Endothelial cell of umbilical vein (primary cell): ENCODE measurements at regions not wholly inside any gene's neighbourhood (a gene's known extent, or its start where the extent isn't known, plus 50 kb on each side); places are given as distances from the start of the nearest gene placed in this dataset.

Experiments
- BruUV-seq: library from RNA; stranded (reverse); fragments of 400-500 nt; replicated peaks from 2 replicates; lab custom pipeline; 2021; lab: Mats Ljungman, UMichigan
- CTCF ChIA-PET: fragments of 300-600, 350-600 bp; sonication (Branson Sonifier 250); formaldehyde crosslinking; loops from one replicate; lab custom pipeline; 2021; ENCODE audit warnings: antibody characterized with exemption, inconsistent platforms; lab: Charles Lee
- POLR2A ChIA-PET: fragments of 300-600, 350-600 bp; sonication (Branson Sonifier 250); formaldehyde crosslinking; loops from one replicate; lab custom pipeline; 2021; ENCODE audit warnings: antibody characterized with exemption, inconsistent platforms; lab: Charles Lee
- DNase-seq: peaks from one replicate; pipeline ENCODE4 v3.0.0-alpha.2; 2011; ENCODE audit warnings: low read depth, low spot score
- FAIRE-seq: peaks from 2 replicates; lab custom pipeline; 2011; peaks lifted over from hg19 to GRCh38; lab: Jason Lieb, UNC
- H2AFZ ChIP-seq: 2 replicates; pipeline ENCODE4 v1.6.0; 2012; ENCODE audit warnings: low read depth, low read length, control low read depth, inconsistent platforms
- H3K27ac ChIP-seq: 2 replicates; pipeline ENCODE4 v1.5.1; 2011; ENCODE audit warnings: low read depth, mild to moderate bottlenecking, control low read depth, low read length, moderate library complexity; ENCODE audit not compliant: insufficient read depth
- H3K27me3 ChIP-seq, 2 experiments: 2 replicates each; pipeline versions ENCODE4 v1.6.0 to v1.6.1; 2011; ENCODE audit warnings: low read length in 2 of 2, mixed read lengths in 1 of 2; ENCODE audit not compliant: control insufficient read depth in 2 of 2, insufficient read depth in 2 of 2
- H3K36me3 ChIP-seq, 2 experiments: 2 replicates in 1 of 2; 3 replicates in 1 of 2; pipeline ENCODE4 v1.5.1; 2011; ENCODE audit warnings: low read length in 2 of 2, mild to moderate bottlenecking in 1 of 2, moderate library complexity in 1 of 2; ENCODE audit not compliant: control insufficient read depth in 2 of 2, insufficient read depth in 2 of 2; ENCODE audit errors: extremely low read depth in 1 of 2
- H3K4me1 ChIP-seq: 3 replicates; pipeline ENCODE4 v1.5.1; 2011; ENCODE audit warnings: mild to moderate bottlenecking, low read length; ENCODE audit not compliant: control insufficient read depth, insufficient read depth; ENCODE audit errors: extremely low read depth
- H3K4me2 ChIP-seq: 2 replicates; pipeline ENCODE4 v1.6.1; 2011; ENCODE audit warnings: low read length, control low read depth, mixed read lengths; ENCODE audit not compliant: insufficient read depth
- H3K4me3 ChIP-seq, 3 experiments: fragments of 200-600 bp in 1 of 3; sonication (generic), shearing (Covaris generic) in 1 of 3; replicated peaks in 1 of 3; 2 replicates each; pipeline ENCODE4 v1.5.1; 2011 to 2016; ENCODE audit warnings: control low read depth in 3 of 3, low read length in 3 of 3, mild to moderate bottlenecking in 2 of 3, inconsistent platforms in 1 of 3, low read depth in 1 of 3, moderate library complexity in 1 of 3; ENCODE audit not compliant: insufficient read depth in 1 of 3
- H3K79me2 ChIP-seq: 2 replicates; pipeline ENCODE4 v1.6.0; 2012; ENCODE audit warnings: low read length, inconsistent platforms; ENCODE audit not compliant: control insufficient read depth, insufficient read depth
- H3K9ac ChIP-seq: replicated peaks from 2 replicates; pipeline ENCODE3; 2011; ENCODE audit warnings: low read length, control low read depth; ENCODE audit not compliant: insufficient read depth; ENCODE audit errors: extremely low read depth
- H3K9me1 ChIP-seq: replicated peaks from 3 replicates; pipeline ENCODE4 v1.6.0; 2011; ENCODE audit warnings: mild to moderate bottlenecking, low read length; ENCODE audit not compliant: control insufficient read depth, insufficient read depth; ENCODE audit errors: extremely low read depth
- H3K9me3 ChIP-seq: replicated peaks from 2 replicates; pipeline ENCODE4 v1.5.1; 2012; ENCODE audit warnings: low read length, inconsistent platforms; ENCODE audit not compliant: control insufficient read depth, insufficient read depth
- H4K20me1 ChIP-seq: replicated peaks from 2 replicates; pipeline ENCODE3; 2011; ENCODE audit warnings: mild to moderate bottlenecking, low read length; ENCODE audit not compliant: control insufficient read depth, insufficient read depth; ENCODE audit errors: extremely low read depth
- EZH2 ChIP-seq: IDR thresholded peaks from 2 replicates; pipeline ENCODE4 v1.6.1; 2012; ENCODE audit warnings: borderline replicate concordance, low read depth, mild to moderate bottlenecking, moderate library complexity, low read length, inconsistent platforms; ENCODE audit not compliant: severe bottlenecking
- FOS ChIP-seq: IDR thresholded peaks from 2 replicates; pipeline ENCODE4 v1.6.1; 2011; ENCODE audit warnings: mild to moderate bottlenecking, low read length, moderate library complexity, borderline replicate concordance; ENCODE audit not compliant: insufficient read depth
- GATA2 ChIP-seq: IDR thresholded peaks from 2 replicates; pipeline ENCODE4 v1.7.0; 2011; ENCODE audit warnings: low read depth, mild to moderate bottlenecking, moderate library complexity, mixed read lengths, low read length; ENCODE audit not compliant: insufficient read length, insufficient read depth
- JUN ChIP-seq: IDR thresholded peaks from 2 replicates; pipeline ENCODE4 v1.6.1; 2011; ENCODE audit warnings: borderline replicate concordance, low read depth; ENCODE audit not compliant: insufficient read length, insufficient read depth
- MAX ChIP-seq: IDR thresholded peaks from 2 replicates; pipeline ENCODE4 v1.6.1; 2011; ENCODE audit not compliant: insufficient read depth, insufficient read length
- POLR2A ChIP-seq: IDR thresholded peaks from 2 replicates; pipeline ENCODE4 v1.6.1; 2012; ENCODE audit warnings: low read depth, mild to moderate bottlenecking, control low read depth, low read length
- POLR2AphosphoS5 ChIP-seq: IDR thresholded peaks from 2 replicates; pipeline ENCODE4 v1.6.1; 2012; ENCODE audit warnings: low read depth, mild to moderate bottlenecking, control low read depth, low read length, moderate library complexity; ENCODE audit not compliant: insufficient read depth
- dilution Hi-C: fragments of 300-500 bp; cut with MboI; formaldehyde crosslinking; loops from one replicate; pipeline ENCODE4 v1.15.0; 2019; ENCODE audit warnings: low sequenced_read_pairs; ENCODE audit not compliant: extremely low pct_ligation_motif_present
- intact Hi-C: fragments of 100-400 bp; cut with micrococcal nuclease; formaldehyde crosslinking; loops from one replicate; pipeline ENCODE4 v1.10.0; 2022

GRCh38 chrX:9342561-9343051 lies 122.3 kb upstream of the TBL1X start:
- Histone ChIP-seq H3K9ac (no peak overlapping the region), H3K4me1 (peaks cover 9% of the 10 kb centered on the region), H3K36me3 (no peaks in the 10 kb centered on the region), H2AFZ (no peak overlapping the region), H3K79me2 (no peaks in the 10 kb centered on the region), H4K20me1 (no peaks in the 10 kb centered on the region), H3K27me3 (no peaks in the 10 kb centered on the region), H3K4me2 (no peak overlapping the region), H3K9me3 (no peaks in the 10 kb centered on the region), H3K27ac (no peak overlapping the region), H3K4me3 (no peak overlapping the region), H3K9me1 (no peaks in the 10 kb centered on the region)
- BruUV-seq: no TSS peak
- CTCF ChIA-PET: interaction anchor here (0.6 to 1.8 kb wide), 2 partner anchors 121 to 207 kb away, joined by 3 to 7 read pairs; no protein-coding TSS in a partner anchor
- POLR2A ChIA-PET: interaction anchor here (0.6 kb wide), 1 partner anchor 120 kb away, joined by 5 read pairs; no protein-coding TSS in a partner anchor
- FAIRE-seq: peak; percentile 89
- TF ChIP-seq EZH2 (no peak), POLR2A (no peak), GATA2 (no peak), MAX (no peak)
- dilution Hi-C loops (no loop called here), intact Hi-C loops (loop anchor here (1.0 to 5.0 kb wide), 4 partner anchors 24 to 335 kb away; no protein-coding TSS in a partner anchor)
- peak; percentile 54 for DNase-seq

- TF ChIP-seq POLR2AphosphoS5 (no peak), MAX (no peak), JUN (no peak), FOS (no peak)
- CTCF ChIA-PET: interaction anchor here (0.8 kb wide), 1 partner anchor 119 kb away, joined by 3 read pairs; no protein-coding TSS in a partner anchor
- Histone ChIP-seq H3K4me2 (no peak overlapping the region), H4K20me1 (no peaks in the 10 kb centered on the region), H3K36me3 (no peaks in the 10 kb centered on the region), H3K9me1 (no peaks in the 10 kb centered on the region), H3K27me3 (no peaks in the 10 kb centered on the region), H3K4me1 (peaks cover 9% of the 10 kb centered on the region), H3K9me3 (no peaks in the 10 kb centered on the region), H3K4me3 (no peak overlapping the region), H3K9ac (no peak overlapping the region), H3K27ac (no peak overlapping the region), H2AFZ (no peak overlapping the region), H3K79me2 (no peaks in the 10 kb centered on the region)
- POLR2A ChIA-PET: no interaction called here
- dilution Hi-C loops: no loop called here
- FAIRE-seq (no peak), DNase-seq (no peak)
- intact Hi-C loops: loop anchor here (5.0 kb wide), 2 partner anchors 182 to 333 kb away; no protein-coding TSS in a partner anchor
- BruUV-seq: no TSS peak
Observed at GRCh38 chrX:9343971-9344370, 120.9 kb upstream of the TBL1X start.
